ENCODE measurements at regions not wholly inside any gene's neighbourhood (a gene's known extent, or its start where the extent isn't known, plus 50 kb on each side); places are given as distances from the start of the nearest gene placed in this dataset.

DNA sequence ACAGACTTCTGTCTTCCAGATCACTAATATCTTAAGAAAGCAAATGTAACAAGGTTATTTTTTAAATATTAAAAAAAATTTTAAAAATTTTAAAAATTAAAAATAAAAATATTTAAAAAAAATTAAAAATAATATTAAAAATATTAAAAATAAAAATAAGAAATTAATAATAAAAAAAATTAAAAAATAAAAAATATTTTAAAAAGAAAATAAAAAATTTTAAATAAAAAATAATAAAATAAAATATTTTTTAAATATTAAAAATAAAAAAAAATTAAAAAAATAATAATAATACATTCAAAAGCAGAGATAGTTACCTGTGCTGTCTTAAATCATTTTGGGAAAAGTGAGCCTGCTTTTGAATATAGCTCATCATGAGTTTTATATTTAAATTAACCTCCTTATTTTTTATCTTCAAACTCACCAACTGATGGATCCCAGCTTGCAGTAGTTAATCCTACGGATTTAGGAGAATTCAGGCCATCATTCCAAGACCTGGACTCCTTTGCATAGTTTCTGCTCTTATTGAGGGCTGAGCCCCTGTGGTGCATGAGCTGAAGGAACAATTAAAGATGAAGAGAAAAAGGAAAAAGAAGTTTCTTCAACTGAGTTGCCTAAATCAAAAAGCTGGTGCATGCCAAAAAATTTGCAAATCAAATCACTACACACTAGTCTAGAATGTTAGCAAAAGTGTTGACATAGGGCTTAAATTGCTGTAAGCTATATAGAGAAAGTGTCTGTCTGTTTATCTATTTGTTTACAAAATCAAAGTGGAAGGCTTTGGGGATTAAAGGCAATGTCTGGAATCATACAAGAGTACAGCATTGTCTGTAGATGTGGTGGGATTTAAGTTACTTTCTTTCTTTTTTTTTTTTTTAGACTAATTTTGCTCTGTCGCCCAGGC, 50.5 kb upstream of the ZNF438 start:
- DNase-seq, result no peak

DNA sequence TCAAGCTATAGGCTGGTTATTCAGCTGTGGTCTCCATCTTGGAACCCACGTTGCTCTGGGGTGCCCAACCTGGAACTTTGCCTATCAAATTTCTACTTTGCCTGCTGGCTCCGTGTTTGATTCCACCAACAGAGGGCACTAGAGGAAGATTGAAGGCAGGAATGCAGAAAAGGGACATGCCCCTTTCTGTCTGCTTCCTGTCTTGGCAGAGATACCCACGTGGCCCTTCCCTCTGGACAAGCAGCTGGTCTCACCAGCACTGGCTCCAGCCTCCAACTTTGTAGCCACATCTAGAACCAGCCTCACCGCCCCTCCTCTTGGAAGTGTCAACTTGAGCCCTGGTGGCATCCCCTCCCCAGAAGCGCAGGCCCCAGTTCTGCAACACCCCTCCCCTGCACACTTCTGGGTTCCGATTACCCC, 52.1 kb upstream of the ZNF438 start:
- DNase-seq, result peak; percentile 11 to 63 (median 36)

DNA sequence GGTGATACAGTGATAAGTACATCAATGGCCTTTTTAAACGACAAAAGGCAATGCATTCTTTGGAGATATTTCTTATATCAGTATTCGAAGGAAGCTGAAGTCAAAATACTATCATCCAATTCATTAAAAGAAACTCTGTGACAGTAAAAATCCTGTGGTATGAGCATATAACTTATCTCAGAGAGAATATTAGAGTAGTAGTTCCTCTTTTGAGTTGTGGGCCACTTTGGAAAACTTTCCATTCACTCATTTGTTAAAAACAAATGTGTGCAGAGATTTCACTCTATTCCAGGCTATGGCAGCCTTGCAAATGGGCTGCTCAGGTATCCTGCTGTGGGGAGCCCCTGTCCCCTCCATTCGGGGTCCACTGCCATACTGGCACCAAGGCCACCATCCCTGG, 55.3 kb upstream of the ZNF438 start:
- no peak for DNase-seq

DNA sequence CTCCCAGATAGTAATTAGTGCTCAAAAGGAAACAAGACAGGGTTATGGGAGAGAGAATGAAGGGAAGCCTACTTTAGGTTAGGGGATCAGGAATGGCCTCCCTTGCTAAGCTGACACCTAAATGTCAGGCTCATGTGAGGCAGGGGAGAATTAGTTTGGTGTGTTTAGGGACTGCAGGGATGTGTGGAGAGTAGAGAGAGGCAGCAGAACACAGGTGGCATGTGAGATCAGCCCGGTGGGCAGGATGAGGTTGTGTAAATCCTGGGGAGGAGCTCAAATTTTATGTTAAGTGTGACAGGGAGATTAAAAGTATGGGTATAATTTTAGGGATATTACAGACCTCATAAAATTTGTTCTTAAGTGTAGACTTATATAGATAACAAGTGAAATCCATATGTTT, 56.2 kb upstream of the ZNF438 start:
- no peak for DNase-seq

DNA sequence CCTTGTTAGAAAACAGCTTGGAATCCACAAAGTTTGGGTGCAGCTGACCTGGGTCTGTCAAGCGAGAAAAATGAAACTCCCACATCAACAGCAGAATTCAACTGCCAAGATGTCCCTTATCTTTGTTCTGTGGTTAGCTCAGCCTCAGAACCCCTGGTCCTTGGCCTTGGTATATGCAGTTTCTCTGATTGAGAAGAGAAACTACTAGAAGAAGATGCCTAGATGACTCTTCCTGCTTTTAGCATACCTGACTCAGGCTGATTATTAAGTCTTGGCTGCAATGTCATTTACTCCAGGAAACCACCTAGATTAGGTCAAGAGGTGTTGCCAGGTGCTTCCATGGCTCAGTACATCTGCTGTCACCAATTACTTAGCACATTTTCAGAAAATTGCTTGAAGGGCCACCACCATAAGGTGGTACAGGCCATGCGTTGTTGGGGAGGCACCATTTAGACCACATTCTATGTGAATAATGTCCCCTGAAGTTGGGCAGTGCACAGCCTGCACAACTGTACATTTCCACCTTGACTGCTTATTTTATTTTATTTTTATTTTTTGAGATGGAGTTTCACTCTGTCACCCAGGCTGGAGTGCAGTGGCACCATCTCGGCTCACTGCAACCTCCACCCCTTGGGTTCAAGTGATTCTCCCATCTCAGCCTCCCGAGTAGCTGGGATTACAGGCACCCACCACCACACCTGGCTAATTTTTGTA, 59.4 kb upstream of the ZNF438 start:
- no peak for DNase-seq

DNA sequence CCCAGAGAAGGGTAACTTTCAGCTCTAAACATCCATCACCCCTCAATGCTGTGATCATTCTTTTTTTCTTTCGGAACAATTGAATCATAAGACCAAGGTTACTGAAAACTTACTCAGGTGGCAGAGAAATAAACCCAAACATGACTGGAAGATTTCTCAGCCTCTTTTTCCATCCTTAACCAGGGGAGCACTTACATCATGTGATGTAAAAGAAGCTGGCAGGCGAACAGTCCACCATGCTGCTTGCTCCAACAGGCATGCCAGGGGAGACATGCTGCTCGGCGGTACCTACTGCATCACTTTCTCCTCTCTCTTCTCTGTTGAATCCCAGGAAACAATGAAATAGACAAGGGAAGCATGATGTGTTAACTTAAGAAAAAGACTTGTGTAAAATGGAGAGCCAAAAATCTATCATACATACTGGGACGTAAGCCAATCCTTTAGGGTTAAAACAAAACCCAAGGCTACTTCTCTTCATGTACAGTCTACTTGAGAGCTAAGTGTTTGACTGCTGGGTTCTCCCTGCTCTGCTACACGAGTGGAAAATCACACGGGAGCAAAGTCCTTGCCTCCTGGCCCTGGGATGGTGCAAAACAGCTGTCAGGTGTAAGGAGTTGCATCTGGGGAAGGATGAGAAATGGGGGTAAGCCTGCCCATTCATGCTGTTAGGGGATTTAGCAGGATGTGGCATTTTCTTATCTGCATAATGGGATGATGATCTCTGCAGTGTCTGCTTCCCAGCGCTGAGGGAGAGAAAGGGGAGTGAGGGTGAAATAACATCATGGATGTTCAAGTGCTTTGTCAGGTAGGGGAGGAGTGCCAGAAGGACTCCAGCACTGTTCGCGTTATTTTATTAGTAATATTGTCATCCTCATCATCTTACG, 64.3 kb upstream of the ZNF438 start:
- DNase-seq, result no peak

DNA sequence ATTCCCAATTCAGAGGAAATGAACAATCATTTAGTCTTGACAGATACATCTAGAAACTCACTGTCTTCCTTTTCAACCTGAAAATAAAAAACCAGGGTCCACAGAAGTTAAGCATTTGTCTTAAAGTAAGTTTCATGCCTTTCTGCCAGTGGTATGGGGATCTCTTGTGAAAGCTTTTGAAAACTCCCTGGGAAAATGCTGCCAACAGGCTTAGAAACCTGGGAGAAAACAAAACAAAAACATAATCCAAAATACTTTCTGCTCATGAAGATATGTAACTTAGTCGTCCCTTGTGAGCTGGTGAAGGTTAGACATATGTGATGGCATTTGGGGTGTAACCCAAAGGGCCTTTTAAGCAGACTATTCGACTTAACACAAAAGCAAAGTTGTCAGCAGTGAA, 66.4 kb upstream of the ZNF438 start:
- no peak for DNase-seq

DNA sequence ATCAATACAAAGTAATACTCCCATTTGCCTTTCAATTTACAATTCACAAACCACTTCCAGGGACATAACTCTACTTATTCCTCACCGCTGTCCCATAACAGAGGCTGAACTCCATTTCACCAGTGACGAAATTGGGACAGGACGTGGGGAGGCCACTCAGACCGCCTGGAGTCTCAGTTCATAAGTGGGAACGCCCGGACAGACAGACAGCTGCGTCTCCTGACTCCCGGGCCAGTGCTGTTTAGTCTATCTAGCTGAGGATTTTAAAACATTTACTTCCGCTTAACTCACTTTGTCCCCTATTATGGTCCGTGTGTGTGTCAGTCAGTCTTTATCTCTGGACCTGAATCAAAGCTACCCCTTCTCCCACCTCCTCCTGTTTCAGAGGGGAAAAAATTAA, 67.4 kb upstream of the ZNF438 start:
- no peak for DNase-seq

DNA sequence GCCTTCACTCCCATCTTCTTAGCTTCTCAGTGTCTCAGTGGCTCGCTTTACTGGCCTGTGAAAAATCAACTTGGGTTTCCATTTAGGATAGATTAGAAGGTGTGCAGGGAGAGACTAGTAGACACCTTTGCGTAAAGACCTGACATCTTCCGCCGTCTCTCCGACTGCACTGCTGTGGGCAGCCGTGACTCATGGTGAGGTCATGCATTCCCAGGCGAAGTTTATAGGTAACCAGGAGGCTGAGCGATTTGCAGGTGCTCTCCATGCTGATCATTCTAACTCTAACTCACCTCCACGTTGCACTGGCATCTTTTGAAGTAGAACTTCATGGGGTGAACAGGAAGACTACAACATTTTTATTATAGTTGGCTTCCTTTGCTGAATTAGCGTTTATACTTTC, 68.0 kb upstream of the ZNF438 start:
- DNase-seq, result no peak

DNA sequence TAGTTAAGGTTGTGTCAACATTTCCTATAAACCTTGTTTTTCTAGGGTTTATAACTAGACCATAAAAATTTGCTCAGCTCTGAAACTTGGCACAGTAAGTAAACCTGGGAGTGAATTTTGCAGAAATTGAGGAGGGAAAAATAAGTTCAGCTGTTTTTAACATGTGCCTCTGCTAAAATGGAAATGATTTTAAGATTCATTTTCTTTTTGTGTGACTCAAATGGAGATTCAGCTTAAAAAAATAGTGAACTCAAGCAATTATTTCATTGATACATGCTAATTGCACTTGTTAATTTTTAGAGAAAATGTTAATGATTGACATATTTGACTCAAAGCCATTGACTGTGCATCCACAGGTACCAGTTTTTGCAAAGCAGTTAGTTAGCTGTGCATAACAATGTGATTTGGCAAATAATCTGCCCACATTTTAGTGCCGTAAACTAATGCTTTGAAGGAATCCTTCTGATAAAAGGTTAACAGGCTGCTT, 68.5 kb upstream of the ZNF438 start:
- DNase-seq, result no peak

DNA sequence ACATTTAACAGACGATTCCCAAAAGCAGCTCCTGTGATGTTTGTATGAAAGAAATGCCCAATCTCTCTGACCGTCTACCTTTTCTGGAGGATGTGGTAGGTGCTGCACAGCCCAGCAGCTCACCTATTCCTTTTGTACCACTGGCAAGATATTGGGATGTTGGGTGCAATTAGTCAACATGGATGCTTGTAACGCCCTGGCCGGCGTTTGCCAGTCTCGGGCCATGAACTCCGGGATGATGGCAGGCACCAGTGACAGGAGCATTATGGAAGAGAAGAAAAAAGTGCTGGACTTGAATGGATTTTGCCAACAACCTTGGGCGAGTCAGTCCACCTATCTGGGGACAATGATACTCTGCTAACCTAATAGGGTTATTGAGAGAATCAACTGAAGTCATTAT, 69.0 kb upstream of the ZNF438 start:
- no peak for DNase-seq

DNA sequence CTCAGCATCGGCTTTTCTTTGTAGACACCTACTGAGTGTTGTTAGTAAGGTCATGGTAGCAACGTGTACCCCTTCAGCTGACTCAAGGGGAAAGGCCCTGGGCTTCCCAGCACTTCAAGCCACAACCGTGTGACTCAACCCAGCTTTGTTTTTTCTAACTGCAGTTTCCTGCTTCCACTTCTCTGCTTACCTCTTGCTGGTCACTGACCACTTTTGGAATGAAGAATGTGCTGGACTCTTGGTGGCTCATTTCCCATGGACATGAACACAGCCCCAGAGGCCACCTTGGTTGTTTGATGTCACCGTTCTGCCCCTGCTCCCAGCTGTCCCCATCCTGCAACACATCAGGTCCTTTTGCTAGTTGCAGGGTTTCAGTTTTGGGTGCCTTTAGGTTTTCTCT, 69.5 kb upstream of the ZNF438 start:
- DNase-seq, result peak in 1 of 6 experiments; percentile 5

DNA sequence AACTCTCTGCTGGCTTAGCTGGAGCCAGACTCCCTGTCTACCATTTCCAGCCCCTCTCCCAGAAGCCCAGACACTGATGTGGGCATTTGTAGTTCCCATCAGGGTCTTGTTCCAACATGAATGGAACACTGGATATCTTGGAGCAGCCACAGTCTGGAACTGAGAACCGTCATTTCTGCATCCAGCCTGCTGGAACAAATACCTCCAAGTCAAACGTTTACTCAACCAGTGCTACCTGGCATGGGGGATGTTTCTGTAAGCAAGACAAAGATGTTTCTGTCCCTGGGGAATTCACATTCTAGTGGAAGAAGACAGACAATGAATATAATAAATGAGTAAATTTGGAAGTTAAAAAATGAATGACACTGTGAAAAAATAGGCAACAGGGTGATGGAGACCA, 70.8 kb upstream of the ZNF438 start:
- no peak for DNase-seq

DNA sequence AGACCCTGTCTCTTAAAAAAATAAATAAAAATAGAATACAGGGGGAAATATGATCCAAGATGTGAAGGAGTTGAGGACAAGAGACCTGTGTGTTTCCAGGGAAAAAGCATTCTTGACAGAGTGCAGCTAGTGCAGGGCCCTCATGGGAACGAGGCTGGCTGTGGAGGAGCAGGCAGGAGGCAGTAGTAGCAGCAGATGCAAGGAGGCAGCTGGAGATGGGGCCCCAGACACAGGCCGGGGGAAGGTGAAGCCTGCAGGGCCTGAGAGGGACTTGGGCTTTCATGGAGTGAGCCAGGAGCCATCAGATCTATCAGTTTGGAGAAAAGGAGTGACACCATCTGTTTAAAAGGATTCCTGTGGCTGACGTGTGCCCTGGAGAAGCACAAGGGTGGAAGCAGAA, 71.4 kb upstream of the ZNF438 start:
- DNase-seq, result no peak

DNA sequence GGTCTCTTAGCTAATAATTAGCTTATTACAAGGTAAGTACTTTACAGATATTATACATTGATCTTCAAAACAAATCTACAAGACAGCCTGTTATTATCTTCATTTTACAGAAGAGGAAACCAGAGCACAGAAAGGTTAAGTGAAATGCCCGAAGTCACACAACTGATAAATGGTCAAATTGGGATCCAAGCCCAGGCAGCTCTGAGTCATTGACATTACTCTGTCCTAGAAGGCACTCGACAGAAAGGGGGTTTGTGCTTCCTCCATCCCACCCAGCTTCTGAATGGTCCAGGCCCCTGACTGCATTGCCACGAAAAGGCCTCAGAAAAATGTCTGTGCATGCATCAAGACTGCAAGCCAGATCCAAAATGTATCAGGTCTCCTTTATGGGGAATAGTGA, 81.3 kb upstream of the ZNF438 start:
- no peak for DNase-seq

DNA sequence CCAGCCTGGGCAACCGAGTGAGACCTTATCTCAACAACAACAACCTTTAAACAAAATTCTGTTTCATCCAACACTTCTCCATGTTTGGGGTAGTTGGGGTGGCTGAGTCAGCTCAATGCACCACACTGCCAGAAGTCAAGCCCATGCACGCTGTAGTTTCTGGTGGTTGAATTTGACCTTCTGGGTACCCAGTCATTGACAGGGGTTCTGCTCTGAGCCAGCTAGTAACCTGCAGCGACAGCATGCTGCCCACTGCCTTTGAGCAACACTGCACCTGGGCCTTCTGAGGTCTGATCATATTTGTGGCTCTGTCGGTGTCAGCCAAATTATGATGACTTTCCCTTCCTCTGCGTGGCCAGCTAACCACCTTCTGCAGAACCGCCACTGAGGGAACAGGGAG, 84.6 kb upstream of the ZNF438 start:
- DNase-seq, result no peak

DNA sequence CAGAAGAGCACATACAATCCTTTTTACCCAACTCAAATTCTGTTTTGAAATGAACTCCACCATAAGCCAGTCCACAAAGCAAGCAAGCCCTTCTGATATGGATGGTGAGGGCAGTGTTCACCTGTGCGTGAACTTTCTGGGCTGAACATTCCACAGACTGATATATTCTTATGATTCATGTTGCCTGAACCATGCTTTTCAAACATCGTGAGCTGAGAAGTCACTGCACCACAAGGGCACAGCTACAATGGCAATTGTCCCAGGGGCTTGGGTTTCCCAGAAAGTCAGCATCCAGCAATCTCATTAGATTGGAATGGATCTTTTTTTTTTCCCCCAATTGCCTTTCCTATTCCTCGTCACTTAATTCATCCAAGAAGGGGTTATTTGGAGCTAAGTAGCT, 86.9 kb upstream of the ZNF438 start:
- no peak for DNase-seq

DNA sequence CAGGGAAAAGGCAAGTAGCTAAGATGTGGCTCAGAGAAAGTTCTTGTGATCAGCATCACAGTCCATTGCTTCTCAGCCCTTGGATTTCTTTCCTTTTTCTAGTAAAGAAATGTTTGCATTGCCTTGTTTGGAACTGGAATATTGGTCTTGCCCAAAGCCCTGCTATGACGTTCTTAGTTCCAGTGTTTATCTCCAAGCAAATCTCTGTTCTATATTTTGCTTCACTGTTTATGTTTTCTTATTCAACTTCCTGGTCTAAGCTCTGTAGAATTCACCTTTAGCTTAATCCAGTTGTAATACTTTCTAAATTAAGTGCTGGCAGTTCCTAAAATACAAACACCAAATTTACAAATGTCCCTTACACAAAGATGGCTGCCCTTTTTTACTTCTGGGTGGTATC, 88.7 kb upstream of the ZNF438 start:
- DNase-seq, result no peak

DNA sequence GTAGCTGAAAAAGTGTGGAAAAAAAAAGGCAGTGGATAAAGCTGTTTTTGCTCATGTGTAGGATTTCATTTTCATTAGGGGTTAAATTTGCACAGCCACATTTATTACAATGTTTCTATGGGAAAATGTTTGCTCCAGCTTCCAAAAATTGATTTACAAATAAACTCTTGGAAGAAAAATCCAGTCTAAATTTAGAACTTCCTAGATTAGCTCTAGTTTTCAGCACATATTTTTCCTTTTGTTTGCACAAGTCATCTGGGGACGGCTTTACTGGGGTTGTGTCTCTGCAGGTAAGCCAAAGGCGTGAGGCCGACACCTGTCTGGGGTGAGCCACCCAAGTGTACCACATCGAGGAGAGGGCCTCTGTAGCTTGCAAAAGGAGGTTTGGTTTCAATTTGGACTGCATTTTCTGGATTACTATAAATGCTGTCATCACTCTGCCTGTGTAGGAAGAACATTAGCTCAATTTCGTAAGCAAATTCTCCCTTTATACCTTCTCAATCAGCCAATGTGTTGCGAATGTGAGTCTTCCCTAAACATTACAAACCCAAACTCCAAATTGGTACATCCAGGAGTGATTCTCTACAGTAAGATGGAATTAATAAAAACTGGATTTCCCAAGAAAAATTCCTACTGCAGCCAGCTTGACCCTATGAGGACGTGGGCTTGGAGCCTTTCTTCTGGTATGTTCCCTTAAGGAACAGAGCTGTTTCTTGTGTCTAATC, 89.5 kb upstream of the ZNF438 start:
- DNase-seq, result no peak

DNA sequence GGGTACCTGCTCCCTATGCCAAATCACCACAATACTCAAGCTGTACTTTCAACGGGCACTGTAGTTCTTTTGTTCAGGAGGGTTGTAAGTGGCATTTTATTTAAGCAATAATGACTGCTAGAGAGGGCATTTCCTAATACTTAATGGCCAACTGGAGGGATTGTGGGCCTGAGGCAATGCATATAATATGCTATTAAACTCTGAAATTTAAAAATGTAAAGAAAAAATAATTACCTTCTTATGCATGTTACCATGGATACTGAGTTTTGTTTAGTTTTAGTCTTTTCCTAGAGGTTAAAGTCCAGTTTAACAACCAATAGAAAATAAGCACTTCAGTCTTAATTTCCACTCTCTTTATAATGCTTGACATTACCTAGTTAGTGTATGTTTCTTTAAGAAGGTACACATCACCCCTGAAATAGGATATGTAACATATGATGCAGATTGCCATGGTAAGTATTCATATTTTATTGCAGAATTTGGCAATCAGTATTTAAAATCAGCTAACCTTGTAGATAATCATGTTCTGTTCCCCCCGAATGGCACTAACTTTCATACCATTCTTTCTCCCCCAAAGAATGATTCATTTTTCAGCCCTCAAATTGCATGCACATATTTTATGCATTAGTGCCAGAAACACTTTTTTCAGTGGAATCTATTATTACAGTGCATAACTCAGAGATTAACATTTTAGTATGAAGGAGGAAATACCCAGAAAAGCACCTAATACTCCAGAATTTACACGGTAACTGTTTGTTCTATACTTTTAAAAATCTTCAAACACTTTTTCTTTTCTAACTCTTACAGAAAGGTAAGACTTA, 90.3 kb upstream of the ZNF438 start:
- no peak for DNase-seq

DNA sequence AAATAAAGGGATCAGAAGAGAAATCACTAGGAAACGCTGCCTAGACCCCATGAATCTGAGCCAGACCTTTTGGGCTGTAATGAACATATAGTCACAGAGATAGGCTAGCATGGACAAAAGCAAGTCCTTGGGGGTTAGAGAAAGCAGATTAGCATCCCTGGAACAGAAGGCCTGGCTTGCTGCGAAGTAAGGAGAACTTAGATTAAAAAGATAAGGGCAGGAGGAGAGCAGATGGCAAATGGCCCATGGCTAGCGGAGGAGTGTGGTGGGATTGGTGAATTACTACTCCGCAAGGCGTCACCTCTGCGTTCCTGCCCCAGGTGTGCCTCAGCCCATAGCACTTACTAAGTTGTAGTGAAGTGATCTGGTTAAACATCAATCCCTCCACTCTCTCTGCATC, 92.3 kb upstream of the ZNF438 start:
- no peak for DNase-seq

DNA sequence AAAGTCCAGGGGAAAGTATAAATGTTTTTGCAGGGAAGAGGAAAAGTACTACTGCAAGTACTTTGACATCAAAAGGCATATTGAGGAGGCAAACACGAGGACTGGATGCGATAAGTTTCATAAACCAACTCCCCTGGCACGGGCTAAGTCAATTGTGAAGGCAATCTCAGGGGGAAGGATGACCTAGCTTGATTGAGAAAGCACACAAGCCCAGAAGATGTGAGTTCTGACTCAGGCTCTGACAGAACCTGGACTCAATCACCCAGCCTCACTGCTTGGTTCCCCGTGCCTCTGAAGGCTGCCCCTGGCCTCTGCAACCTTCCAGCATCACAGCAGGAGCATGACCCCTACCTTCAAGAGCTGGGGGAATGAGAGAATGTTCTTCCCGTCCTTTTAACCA, 93.2 kb upstream of the ZNF438 start:
- DNase-seq, result no peak

All from stimulated activated naive CD4-positive, alpha-beta T cell (primary cell).